ENCODE measurements at regions not wholly inside any gene's neighbourhood (a gene's known extent, or its start where the extent isn't known, plus 50 kb on each side); places are given as distances from the start of the nearest gene placed in this dataset.

DNA sequence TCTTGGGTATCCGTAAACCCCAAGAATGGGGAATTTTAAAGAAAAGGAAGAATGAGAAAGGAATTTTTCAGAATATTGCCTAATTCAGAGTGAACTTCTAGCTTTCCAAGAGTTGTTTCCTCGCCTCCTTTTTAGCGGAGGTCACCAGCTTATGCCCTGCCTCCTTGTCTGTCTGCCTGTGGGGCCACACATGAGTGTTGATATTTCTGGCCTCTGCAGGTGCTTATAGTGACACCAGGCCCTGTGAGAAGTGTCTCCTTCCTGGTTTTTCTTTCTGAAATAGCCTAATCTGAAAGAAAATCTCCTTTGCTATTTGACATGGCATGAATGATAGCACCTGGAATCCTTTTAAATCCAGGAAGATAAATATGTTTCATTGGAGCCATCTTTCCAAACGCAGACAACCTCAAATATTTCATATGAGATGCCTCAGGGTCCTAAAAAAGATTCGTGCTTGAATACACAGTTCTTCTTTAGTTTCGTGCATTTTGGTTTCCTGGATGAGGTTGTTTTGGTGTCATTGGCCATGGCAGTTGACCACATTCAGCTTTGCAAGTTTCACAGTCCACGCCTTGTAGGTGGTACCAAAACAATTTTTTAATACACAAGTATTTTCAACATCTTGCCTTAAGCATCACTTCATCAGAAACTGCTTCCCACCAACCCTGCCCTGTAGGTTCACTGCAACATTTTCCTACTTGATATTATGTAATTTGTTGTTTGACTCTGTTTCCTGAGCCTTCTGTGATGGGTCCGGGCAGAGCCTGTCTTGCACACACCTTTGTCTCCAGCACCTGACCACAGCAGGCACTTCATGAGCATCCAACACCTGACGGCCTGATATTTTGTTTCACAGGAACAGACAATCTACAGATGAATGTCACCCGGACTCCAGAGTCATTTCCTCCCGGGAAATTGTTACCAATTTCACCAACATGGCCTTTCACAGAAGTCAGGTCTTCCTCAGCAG lies 159.4 kb downstream of the C11orf91 start:
- TF ChIP-seq, protein P1, sequence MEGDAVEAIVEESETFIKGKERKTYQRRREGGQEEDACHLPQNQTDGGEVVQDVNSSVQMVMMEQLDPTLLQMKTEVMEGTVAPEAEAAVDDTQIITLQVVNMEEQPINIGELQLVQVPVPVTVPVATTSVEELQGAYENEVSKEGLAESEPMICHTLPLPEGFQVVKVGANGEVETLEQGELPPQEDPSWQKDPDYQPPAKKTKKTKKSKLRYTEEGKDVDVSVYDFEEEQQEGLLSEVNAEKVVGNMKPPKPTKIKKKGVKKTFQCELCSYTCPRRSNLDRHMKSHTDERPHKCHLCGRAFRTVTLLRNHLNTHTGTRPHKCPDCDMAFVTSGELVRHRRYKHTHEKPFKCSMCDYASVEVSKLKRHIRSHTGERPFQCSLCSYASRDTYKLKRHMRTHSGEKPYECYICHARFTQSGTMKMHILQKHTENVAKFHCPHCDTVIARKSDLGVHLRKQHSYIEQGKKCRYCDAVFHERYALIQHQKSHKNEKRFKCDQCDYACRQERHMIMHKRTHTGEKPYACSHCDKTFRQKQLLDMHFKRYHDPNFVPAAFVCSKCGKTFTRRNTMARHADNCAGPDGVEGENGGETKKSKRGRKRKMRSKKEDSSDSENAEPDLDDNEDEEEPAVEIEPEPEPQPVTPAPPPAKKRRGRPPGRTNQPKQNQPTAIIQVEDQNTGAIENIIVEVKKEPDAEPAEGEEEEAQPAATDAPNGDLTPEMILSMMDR (IDR thresholded peaks at IDR 0.05) = no peak
- no peak for TF ChIP-seq POLR2A (IDR thresholded peaks at IDR 0.05)
- TF ChIP-seq POLR2AphosphoS5 (IDR thresholded peaks at IDR 0.05; ENCODE audit: insufficient read depth in 1 of 2, low read depth in 1 of 2) = no peak

All from vagina (tissue), 2 donors.